MM.1S (cell line): ENCODE measurements at regions not wholly inside any gene's neighbourhood (a gene's known extent, or its start where the extent isn't known, plus 50 kb on each side); places are given as distances from the start of the nearest gene placed in this dataset.

Experiments used
- CTCF ChIP-seq: fragments of 300-600 bp; sonication (generic); IDR thresholded peaks from 2 replicates; pipeline ENCODE4 v1.5.1; 2016; ENCODE audit warnings: antibody characterized with exemption, low read length, mixed read lengths
- EZH2phosphoT487 ChIP-seq: fragments of 300-600 bp; sonication (generic); IDR thresholded peaks from 2 replicates; pipeline ENCODE4 v1.6.1; 2018; ENCODE audit warnings: antibody characterized with exemption, low read length

GRCh38 chr10:10132009-10132408 lies 885.7 kb upstream of the CELF2 start:
- TF ChIP-seq CTCF (no peak), EZH2phosphoT487 (no peak)
